Tibial nerve (tissue), 3 donors: ENCODE measurements at regions not wholly inside any gene's neighbourhood (a gene's known extent, or its start where the extent isn't known, plus 50 kb on each side); places are given as distances from the start of the nearest gene placed in this dataset.
"Not testable (repeated sequence)": the region's sequence is repeated elsewhere in the genome, so short reads cannot be mapped to it uniquely, and the experiment has no call there.

Experiments
- CTCF ChIP-seq, 5 experiments: fragments of 200-600 bp in 3 of 5; fragments of 450-650 bp in 2 of 5; sonication (generic) in 3 of 5; IDR thresholded peaks; one replicate each; pipeline ENCODE4 v1.5.1; 2016 to 2019; ENCODE audit warnings: antibody characterized with exemption in 5 of 5, mild to moderate bottlenecking in 3 of 5, moderate library complexity in 2 of 5
- POLR2A ChIP-seq, 2 donors: fragments of 450-650 bp; IDR thresholded peaks; one replicate each; pipeline ENCODE4 v1.6.1; 2017; ENCODE audit warnings: antibody characterized with exemption in 2 of 2, mild to moderate bottlenecking in 2 of 2, moderate library complexity in 2 of 2

GRCh38 chr22:25311924-25312323, 92.5 kb downstream of the CRYBB2 start:
- TF ChIP-seq CTCF, POLR2A (IDR thresholded peaks at IDR 0.05): not testable (repeated sequence)
